Brain pericyte (primary cell): ENCODE measurements at regions not wholly inside any gene's neighbourhood (a gene's known extent, or its start where the extent isn't known, plus 50 kb on each side); places are given as distances from the start of the nearest gene placed in this dataset.

ENCODE experiments used
- DNase-seq: peaks from one replicate; pipeline ENCODE4 v3.0.0-alpha.2; 2012; ENCODE audit warnings: low read depth, low spot score

GRCh38 chr1:199688774-199689173, 338.7 kb upstream of the NR5A2 start:
- no peak for DNase-seq

GRCh38 chr1:199690496-199690895, 337.0 kb upstream of the NR5A2 start:
- DNase-seq = no peak

- DNase-seq = no peak
Observed at GRCh38 chr1:199691540-199691939, 336.0 kb upstream of the NR5A2 start.

- no peak for DNase-seq
Observed at GRCh38 chr1:199693724-199694123, 333.8 kb upstream of the NR5A2 start.

GRCh38 chr1:199696225-199696624, 331.3 kb upstream of the NR5A2 start:
- no peak for DNase-seq

GRCh38 chr1:199698222-199698621, 329.3 kb upstream of the NR5A2 start:
- DNase-seq = no peak

GRCh38 chr1:199700551-199700950, 327.0 kb upstream of the NR5A2 start:
- DNase-seq = no peak

- DNase-seq = no peak
Observed at GRCh38 chr1:199701726-199702125, 325.8 kb upstream of the NR5A2 start.

GRCh38 chr1:199704231-199704630, 323.3 kb upstream of the NR5A2 start:
- DNase-seq = no peak

GRCh38 chr1:199705825-199706224, 321.7 kb upstream of the NR5A2 start:
- DNase-seq = no peak

- DNase-seq = no peak
Observed at GRCh38 chr1:199706826-199707606, 320.5 kb upstream of the NR5A2 start.

GRCh38 chr1:199710974-199711373, 316.5 kb upstream of the NR5A2 start:
- no peak for DNase-seq

- no peak for DNase-seq
Observed at GRCh38 chr1:199716729-199717128, 310.8 kb upstream of the NR5A2 start.

- no peak for DNase-seq
Observed at GRCh38 chr1:199719156-199719842, 308.2 kb upstream of the NR5A2 start.

- DNase-seq = no peak
Observed at GRCh38 chr1:199720496-199720895, 307.0 kb upstream of the NR5A2 start.

- no peak for DNase-seq
Observed at GRCh38 chr1:199721001-199721400, 306.5 kb upstream of the NR5A2 start.

GRCh38 chr1:199723250-199723956, 304.1 kb upstream of the NR5A2 start:
- no peak for DNase-seq

GRCh38 chr1:199724049-199724448, 303.5 kb upstream of the NR5A2 start:
- no peak for DNase-seq

GRCh38 chr1:199725002-199725565, 302.4 kb upstream of the NR5A2 start:
- DNase-seq = no peak

GRCh38 chr1:199727682-199728081, 299.8 kb upstream of the NR5A2 start:
- no peak for DNase-seq

GRCh38 chr1:199728345-199728744, 299.2 kb upstream of the NR5A2 start:
- DNase-seq = no peak

- no peak for DNase-seq
Observed at GRCh38 chr1:199733125-199733524, 294.4 kb upstream of the NR5A2 start.
